Left lobe of liver (tissue), 2 donors: ENCODE measurements at regions not wholly inside any gene's neighbourhood (a gene's known extent, or its start where the extent isn't known, plus 50 kb on each side); places are given as distances from the start of the nearest gene placed in this dataset.
"Not testable (repeated sequence)": the region's sequence is repeated elsewhere in the genome, so short reads cannot be mapped to it uniquely, and the experiment has no call there.

ENCODE experiments used
- ATAC-seq: fragments of 200-7000 bp; cut with Tn5 transposase; one replicate; pipeline ENCODE4 v1.9.1; 2020; ENCODE audit warnings: mild to moderate bottlenecking, moderate library complexity
- DNase-seq: peaks from one replicate; pipeline ENCODE4 v3.0.0-alpha.2; 2020; ENCODE audit warnings: low spot score
- donor health status: DM: no; HTN: no; CAD: no; lungs with moderate emphysema.
- donor health status: DM: no; HTN: yes; CAD: no.

DNA sequence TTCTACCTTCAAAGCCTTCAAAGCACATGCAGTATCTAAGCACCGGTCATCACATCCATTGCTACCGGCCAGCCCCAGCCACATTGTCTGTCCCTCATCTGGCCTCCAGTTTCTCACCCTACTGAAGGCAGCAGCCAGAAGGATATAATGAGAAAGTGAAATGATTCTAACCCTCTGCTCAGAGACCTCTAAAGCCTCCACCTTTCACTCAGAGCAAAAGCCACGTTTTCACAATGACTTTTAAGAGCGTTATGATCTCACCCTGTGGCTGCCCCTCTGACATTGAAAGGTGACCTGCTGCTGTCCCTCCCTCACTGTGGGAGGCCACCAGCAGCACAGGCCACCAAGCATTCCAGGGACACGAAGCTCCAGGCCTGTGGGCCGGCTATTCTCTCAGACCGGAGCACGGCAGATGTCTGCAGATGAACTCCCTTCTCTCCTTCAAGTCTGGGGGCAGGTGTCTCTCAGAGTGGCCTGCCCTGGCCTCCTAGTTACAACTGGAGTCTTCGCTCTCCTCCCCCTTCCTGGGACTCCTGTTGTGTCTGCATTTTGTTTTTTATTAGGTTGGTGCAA is 94.9 kb upstream of the EEPD1 start:
- no peak for DNase-seq
- ATAC-seq: no peak

DNA sequence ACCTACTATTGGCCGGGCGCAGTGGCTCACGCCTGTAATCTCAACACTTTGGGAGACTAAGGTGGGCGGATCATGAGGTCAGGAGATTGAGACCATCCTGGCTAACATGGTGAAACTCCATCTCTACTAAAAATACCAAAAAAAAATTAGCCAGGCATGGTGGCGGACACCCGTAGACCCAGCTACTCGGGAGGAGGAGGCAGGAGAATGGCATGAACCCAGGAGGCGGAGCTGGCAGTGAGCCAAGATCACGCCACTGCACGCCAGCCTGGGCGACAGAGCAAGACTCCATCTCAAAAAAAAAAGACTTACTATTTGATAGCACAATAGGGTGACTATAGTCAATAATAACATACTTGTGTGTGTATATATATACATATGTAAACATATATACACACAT is 92.7 kb upstream of the EEPD1 start:
- not testable (repeated sequence) for ATAC-seq, DNase-seq

DNA sequence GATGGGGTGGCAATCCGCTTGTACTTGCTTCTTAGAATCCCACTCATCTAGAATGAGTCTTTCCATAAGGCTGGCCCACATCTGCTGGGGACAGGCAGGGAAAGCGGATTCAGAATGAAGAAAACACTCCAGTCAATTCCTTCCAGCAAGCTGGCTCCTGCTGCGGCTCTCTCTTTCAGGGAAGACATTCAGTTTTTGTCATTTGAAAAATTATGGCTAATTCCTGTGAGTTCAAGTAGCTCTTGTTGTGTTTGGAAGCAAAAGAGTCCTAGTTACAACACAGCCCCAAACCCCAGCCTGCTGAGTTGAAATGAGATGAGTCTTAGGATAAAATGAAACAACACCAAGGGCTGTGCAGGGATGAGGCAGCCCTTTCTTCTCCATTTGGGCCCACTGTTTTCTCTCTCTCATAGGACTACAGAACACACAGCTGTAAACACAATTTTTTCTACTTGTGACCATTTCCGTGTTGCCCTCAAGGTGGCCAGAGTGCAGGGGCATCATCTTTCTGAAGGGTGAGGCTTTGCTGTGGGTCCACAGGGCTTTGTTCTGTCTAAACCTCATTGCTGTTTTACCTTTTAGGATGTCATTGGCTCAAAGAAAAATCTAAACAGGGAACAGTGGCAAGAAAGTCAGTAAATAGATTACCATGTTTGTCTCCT is 90.8 kb upstream of the EEPD1 start:
- DNase-seq (no peak), ATAC-seq (no peak)

DNA sequence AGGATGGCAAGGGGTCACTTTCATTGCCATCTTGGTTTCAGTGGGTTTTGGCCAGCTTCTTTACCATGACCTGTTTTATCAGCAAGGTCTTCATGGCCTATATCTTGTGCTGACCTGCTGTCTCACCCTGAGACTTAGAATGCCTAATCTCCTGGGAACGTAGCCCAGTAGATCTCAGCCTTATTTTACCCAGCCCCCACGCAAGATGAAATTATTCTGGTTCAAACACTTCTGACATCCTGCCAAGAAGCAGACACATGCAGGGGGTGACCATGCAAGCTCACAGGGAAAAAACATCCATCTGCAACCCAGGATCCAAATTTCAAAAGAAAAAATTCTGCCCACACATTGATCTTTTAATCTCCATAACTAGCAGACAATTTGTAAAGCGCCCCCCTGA is 88.4 kb upstream of the EEPD1 start:
- DNase-seq (no peak), ATAC-seq (no peak)

DNA sequence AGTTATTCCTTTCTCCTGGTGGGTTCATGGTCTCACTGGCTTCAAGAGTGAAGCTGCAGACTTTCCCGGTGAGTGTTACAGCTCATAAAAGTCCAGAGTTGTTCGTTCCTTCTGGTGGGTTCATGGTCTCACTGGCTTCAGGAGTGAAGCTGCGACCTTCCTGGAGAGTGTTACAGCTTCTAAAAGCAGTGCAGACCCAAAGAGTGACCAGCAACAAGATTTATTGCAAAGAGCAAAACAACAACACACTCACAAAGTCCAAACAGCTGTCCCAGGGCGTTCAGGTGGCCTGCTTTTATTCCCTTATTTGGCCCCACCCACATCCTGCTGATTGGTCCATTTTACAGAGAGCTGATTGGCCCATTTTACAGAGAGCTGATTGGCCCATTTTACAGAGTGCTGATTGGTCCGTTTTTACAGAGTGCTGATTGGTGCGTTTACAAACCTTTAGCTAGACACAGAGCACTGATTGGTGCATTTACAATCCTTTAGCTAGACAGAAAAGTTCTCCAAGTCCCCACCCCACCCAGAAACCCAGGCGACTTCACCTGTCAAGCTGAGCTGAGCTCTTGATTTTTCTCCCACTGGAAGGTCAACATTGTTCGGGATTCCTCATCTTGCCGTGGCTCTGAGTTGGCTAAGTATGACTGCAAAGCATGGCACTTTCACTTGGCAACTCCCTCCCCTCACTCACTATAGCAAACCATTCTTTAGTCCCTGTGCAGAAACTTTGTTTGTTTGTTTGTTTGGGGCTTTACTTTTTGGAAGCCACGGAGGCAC is 87.3 kb upstream of the EEPD1 start:
- peak; percentile 73 for ATAC-seq
- DNase-seq: not testable (repeated sequence)

DNA sequence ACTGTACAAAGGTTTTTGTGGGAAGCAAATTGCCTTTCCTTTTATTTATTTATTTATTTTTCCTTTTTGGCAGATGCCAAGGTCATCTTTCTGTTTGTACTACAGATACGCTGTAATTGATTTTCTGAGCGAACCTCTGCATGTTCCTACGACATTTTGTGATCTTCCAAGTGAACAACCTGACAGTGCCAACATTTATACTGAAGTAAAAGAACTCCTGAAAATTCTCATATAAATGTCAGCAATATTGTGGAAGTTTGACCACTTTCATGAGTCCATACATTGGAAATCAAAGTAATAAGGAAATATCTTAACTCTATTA is 86.8 kb upstream of the EEPD1 start:
- DNase-seq (no peak), ATAC-seq (peak; percentile 78)

DNA sequence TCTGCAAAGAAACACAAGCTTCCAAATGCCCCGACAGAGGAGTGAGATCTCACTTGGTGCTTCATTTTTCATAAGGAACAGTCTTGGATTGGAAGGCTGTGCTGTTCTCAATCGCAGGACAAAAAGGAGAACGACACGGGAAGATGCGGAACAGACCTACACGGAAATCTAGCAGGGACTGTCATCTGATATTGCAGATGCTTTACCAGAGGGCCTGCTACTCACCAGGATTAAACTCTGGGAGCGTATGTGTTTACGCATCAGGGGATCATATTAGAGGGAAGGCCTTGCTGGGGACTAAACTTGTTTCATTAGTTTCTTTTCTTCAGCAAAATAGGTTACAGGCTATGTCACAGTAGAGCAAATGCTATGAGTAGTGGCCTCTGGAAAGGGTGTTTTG is 82.8 kb upstream of the EEPD1 start:
- ATAC-seq (no peak), DNase-seq (no peak)

DNA sequence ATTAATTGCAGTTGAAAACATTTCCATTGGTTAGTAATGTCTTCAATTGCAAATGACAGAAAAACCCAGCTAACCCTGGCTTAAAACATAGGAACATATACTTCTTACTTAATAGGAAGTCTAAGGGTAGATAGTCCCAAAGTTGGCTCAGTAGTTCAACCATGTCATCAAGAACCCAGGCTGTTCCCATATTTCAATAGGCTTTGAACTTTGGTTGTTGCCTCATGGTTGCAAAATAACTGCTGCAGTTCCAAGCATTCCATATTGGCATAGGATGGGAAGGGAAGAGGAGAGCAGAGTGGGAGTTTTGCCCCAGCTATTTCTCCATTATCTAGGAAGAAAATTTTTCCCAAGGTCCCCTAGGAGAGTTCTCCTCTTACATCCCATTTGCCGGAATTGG is 81.4 kb upstream of the EEPD1 start:
- peak; percentile 91 for ATAC-seq
- peak; percentile 57 for DNase-seq

GRCh38 chr7:36072620-36073019 is 80.4 kb upstream of the EEPD1 start:
- ATAC-seq (no peak), DNase-seq (no peak)

DNA sequence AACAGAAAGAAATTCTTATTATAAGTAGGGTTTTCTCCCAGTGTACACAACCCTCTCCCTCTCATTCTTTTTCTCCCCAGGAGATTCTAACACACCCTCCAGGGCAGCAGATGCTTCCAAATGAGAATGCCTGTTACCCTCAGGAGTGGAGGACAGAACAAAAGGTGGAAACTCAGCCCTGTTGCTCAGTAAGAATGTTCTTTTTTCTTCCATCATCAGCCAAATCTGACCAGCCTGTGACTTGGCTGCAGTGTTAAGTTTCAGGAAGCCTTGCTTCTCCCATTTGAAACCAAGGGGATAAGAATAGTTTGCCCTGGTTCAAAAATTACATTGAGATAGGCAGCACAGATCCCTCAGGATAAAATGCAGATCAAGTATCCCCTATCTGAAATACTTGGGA is 77.5 kb upstream of the EEPD1 start:
- ATAC-seq (no peak), DNase-seq (no peak)

GRCh38 chr7:36076074-36076473 is 77.0 kb upstream of the EEPD1 start:
- ATAC-seq (no peak), DNase-seq (no peak)

- ATAC-seq (no peak), DNase-seq (no peak)
Measured at GRCh38 chr7:36078816-36079360, 74.2 kb upstream of the EEPD1 start.

GRCh38 chr7:36079446-36080025 is 73.5 kb upstream of the EEPD1 start:
- peak; percentile 50 for ATAC-seq
- DNase-seq: no peak

- DNase-seq: no peak
- ATAC-seq: no peak
Measured at GRCh38 chr7:36080843-36081242, 72.2 kb upstream of the EEPD1 start.

- DNase-seq: no peak
- ATAC-seq: no peak
Measured at GRCh38 chr7:36082216-36082615, 70.8 kb upstream of the EEPD1 start.

GRCh38 chr7:36082910-36083309 is 70.1 kb upstream of the EEPD1 start:
- no peak for ATAC-seq
- DNase-seq: no peak

DNA sequence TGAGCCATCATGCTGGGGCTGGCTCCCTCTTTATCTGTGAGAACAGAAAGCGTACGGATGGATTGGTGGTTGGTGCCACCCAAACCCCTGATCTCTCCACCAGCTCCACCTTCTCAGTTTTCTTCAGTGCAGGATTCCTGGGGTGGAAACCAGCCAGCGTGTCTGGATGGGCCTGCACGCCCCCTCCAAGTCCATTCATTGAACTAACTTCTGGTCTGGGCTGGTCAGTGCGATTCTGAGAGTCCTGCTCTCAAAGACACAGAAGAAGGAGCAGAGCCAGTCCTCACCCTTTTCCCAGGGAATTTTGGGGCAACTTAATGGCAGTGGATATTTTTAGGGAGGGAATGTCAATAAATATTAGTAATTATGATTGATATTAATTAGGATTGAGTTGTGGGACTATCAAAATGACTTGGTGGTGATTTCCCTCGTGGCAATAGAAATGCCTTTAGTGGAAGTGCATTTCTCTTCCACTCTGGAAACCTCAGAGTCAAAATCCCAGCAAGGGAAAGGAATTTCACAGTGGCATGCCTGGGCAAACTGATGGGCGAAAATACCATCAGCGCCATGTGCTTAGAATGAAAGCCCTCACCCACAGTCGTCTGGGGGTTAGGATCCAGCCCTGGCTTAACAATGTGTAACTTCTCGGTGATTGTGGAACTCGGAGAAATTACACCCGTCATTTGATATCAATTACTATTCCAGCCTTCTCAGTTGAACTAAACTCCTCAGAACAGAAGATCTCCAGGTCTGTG is 69.3 kb upstream of the EEPD1 start:
- no peak for ATAC-seq
- no peak for DNase-seq

DNA sequence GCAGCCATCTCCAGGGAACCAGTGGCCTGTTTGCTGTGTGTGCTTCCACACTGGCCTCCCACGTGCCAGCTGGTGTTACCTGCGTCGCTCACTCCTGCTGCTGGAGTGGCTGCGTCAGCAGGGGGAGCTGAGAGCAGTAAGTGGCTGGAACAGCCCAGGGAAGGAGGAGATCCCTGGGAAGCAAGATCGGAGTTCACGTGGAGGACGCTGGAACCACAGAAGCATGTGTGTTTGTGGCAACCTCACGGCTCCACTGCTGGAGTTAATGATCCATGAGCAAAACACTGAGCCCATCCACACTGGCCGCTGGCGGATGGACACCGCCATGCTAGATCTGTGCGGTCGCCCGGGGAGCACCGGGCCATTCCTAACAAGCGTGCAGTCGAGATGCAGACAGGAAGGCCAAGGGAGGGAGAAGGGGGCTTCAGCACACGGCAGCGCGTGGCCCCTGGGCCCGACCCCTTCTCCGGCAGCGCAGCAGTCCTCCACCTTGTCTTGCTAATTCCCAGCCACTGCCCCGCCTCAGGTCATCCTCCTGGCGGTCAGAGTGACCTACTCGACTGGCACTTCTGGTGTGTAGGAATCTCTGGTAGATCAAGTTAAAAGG is 68.5 kb upstream of the EEPD1 start:
- ATAC-seq (peak; percentile 98), DNase-seq (peak; percentile 67)

GRCh38 chr7:36085096-36085495 is 68.0 kb upstream of the EEPD1 start:
- no peak for DNase-seq
- no peak for ATAC-seq

GRCh38 chr7:36086571-36086970 is 66.5 kb upstream of the EEPD1 start:
- ATAC-seq (no peak), DNase-seq (no peak)

DNA sequence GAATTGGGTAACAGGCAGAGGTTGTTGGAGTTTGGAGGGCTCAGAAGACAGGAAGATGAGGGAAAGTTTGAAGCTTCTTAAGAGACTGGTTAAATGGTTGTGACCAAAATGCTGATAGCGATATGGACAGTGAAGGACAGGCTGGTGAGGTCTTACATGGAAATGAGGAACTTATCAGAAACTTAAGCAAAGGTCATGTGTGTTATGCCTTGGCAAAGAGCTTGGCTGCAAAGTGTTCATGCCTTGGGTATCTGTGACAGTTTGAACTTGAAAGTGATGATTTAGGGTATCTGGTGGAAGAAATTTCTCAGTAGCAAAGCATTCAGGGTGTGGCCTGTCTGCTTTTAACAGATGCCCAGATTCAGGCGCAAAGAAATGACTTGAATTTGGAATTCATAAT is 64.5 kb upstream of the EEPD1 start:
- no peak for ATAC-seq
- DNase-seq: no peak
